ENCODE measurements at regions not wholly inside any gene's neighbourhood (a gene's known extent, or its start where the extent isn't known, plus 50 kb on each side); places are given as distances from the start of the nearest gene placed in this dataset.

- Histone ChIP-seq H3K9me3 (ENCODE audit: low read length) (peaks cover 7% of the 10 kb centered on the region), H3K79me2 (replicated peaks; ENCODE audit: insufficient read depth, low read length) (no peaks in the 10 kb centered on the region), H3K36me3 (ENCODE audit: insufficient read depth, low read length) (no peaks in the 10 kb centered on the region), H3K9ac (ENCODE audit: low read length) (no peak overlapping the region), H3F3A (ENCODE audit: insufficient read depth, low read length, poor library complexity, severe bottlenecking) (no peaks in the 10 kb centered on the region), H3K4me3 (ENCODE audit: low read length) (no peak overlapping the region), H3K27me3 (ENCODE audit: insufficient read depth, low read depth, low read length) (no peaks in the 10 kb centered on the region), H4K20me1 (ENCODE audit: insufficient read depth) (no peaks in the 10 kb centered on the region), H3K9me2 (ENCODE audit: insufficient read depth, low read length) (no peaks in the 10 kb centered on the region), H3K27ac (ENCODE audit: low read length) (no peak overlapping the region), H2AFZ (ENCODE audit: low read depth, low read length) (no peak overlapping the region), H3K4me2 (ENCODE audit: low read length) (no peak overlapping the region)
- TF ChIP-seq TAF1 (IDR thresholded peaks at IDR 0.05; ENCODE audit: low read depth) (no peak), POLR2AphosphoS5 (IDR thresholded peaks at IDR 0.05) (no peak), SMC3 (conservative IDR thresholded peaks at IDR 0.05; ENCODE audit: poor library complexity) (no peak), MXI1 (conservative IDR thresholded peaks at IDR 0.05; ENCODE audit: poor library complexity, severe bottlenecking) (no peak), EZH2 (IDR thresholded peaks at IDR 0.05; ENCODE audit: borderline replicate concordance, insufficient read depth, low read length, poor library complexity, severe bottlenecking) (no peak), REST (IDR thresholded peaks at IDR 0.05; ENCODE audit: borderline replicate concordance) (no peak), CTCF (IDR thresholded peaks at IDR 0.05; ENCODE audit: poor library complexity, severe bottlenecking) (no peak)
Measured at GRCh38 chr1:228857611-228858010, 122.3 kb downstream of the RHOU start.

DNA sequence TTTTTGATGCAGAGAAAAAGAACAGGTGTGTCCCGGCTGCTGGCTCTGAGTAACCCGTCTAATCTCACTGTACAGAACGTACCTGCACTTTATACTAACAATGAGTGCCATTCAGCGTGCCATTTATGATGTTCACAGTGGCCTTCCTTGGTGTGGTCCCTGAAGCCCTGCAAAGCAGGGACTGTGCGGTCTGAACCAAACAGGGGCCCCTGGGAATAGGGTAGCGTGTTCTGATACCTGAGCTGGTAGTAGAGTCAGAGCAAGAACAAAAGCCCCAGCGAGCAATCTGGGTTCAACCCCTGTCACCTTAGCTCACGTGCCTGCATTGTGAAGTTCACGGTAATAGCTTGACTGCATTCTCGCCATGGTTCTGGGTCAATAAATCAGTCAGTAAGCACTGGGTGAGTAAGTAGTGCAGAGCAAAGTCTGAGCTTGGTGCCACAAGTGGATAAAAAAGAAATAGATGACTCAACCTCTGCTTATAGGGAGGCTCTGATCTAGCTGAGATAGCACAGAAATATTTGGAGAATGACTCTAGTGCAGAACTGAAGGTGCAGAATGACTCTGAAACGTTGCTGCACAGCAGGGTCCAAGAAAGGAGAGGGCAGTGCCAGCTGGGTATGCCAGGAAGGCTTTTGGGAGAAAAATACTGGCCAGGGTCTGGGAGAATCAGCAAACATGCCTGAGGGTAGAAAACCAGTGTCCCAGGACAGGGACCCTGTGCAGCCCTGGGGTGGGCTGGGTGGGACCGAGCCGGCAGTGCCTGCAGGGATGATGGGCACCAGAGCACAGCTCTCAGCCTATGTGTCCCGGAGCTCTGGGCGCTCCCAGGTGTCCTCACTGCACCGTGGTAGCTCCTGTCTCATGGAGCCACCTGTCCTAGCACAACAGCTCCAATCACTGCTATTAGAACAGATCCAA lies 125.9 kb downstream of the RHOU start:
- no peaks in the 10 kb centered on the region for H3F3A ChIP-seq (ENCODE audit: insufficient read depth, low read length, poor library complexity, severe bottlenecking)
- H3K27me3 ChIP-seq (ENCODE audit: insufficient read depth, low read depth, low read length): no peaks in the 10 kb centered on the region
- no peak overlapping the region for H3K9ac ChIP-seq (ENCODE audit: low read length)
- no peak for TF ChIP-seq EP300 (conservative IDR thresholded peaks at IDR 0.05; ENCODE audit: poor library complexity, severe bottlenecking)
- TF ChIP-seq REST (IDR thresholded peaks at IDR 0.05; ENCODE audit: borderline replicate concordance): no peak
- no peak for TF ChIP-seq POLR2AphosphoS5 (IDR thresholded peaks at IDR 0.05)
- TF ChIP-seq EZH2 (IDR thresholded peaks at IDR 0.05; ENCODE audit: borderline replicate concordance, insufficient read depth, low read length, poor library complexity, severe bottlenecking): no peak
- no peak for TF ChIP-seq MXI1 (conservative IDR thresholded peaks at IDR 0.05; ENCODE audit: poor library complexity, severe bottlenecking)
- no peak for TF ChIP-seq CTCF (IDR thresholded peaks at IDR 0.05; ENCODE audit: poor library complexity, severe bottlenecking)
- TF ChIP-seq SMC3 (conservative IDR thresholded peaks at IDR 0.05; ENCODE audit: poor library complexity): no peak
- TF ChIP-seq RAD21 (conservative IDR thresholded peaks at IDR 0.05): no peak
- no peak for TF ChIP-seq TAF1 (IDR thresholded peaks at IDR 0.05; ENCODE audit: low read depth)
- no peak overlapping the region for H3K4me2 ChIP-seq (ENCODE audit: low read length)
- no peak overlapping the region for H2AFZ ChIP-seq (ENCODE audit: low read depth, low read length)
- no peaks in the 10 kb centered on the region for H3K9me3 ChIP-seq (ENCODE audit: low read length)
- no peak overlapping the region for H3K27ac ChIP-seq (ENCODE audit: low read length)
- no peaks in the 10 kb centered on the region for H3K79me2 ChIP-seq (replicated peaks; ENCODE audit: insufficient read depth, low read length)
- H3K4me3 ChIP-seq (ENCODE audit: low read length): no peak overlapping the region
- no peaks in the 10 kb centered on the region for H3K9me2 ChIP-seq (ENCODE audit: insufficient read depth, low read length)
- H3K36me3 ChIP-seq (ENCODE audit: insufficient read depth, low read length): no peaks in the 10 kb centered on the region
- H4K20me1 ChIP-seq (ENCODE audit: insufficient read depth): no peaks in the 10 kb centered on the region
